ENCODE measurements at regions not wholly inside any gene's neighbourhood (a gene's known extent, or its start where the extent isn't known, plus 50 kb on each side); places are given as distances from the start of the nearest gene placed in this dataset.

DNA sequence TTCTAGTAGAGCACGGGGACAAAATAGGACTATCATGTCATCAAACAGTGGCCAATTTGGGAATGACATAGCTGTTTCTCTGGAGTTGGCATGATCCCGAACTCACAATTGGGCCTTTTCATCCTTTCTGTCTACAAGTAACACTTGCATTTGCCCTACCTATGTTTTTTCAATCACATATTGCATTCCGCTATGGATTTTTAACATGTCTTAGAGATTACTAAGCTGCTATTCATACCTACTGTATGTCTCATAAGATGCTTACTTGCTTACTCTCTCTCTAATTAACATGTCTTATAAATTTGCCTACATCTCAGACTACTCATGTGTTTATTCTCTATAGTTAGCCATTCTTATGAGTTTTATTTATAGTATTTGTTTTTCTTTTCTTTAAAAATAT, 341.2 kb upstream of the CTNND2 start:
- ChIA-PET CTCF (no interaction called here), POLR2A (no interaction called here)
- Mint-ChIP-seq H3K36me3 (no peaks in the 10 kb centered on the region), H3K4me3 (no peak overlapping the region), H3K9me3 (no peaks in the 10 kb centered on the region), H3K27ac (no peak overlapping the region), H3K27me3 (ENCODE audit: low read depth) (peaks cover 56% of the 10 kb centered on the region), H3K4me1 (peaks cover 10% of the 10 kb centered on the region)
- no peak for DNase-seq (ENCODE audit: low spot score)
- no peak for ATAC-seq
- TF ChIP-seq ATF1 (CRISPR knock-in tag; IDR thresholded peaks at IDR 0.05) (no peak), TEAD4 (CRISPR knock-in tag; IDR thresholded peaks at IDR 0.05) (no peak), ESRRA (CRISPR knock-in tag; IDR thresholded peaks at IDR 0.05; ENCODE audit: borderline replicate concordance) (no peak), FOXJ3 (CRISPR knock-in tag; IDR thresholded peaks at IDR 0.05; ENCODE audit: borderline replicate concordance) (no peak), E2F4 (CRISPR knock-in tag; IDR thresholded peaks at IDR 0.05; ENCODE audit: borderline replicate concordance, low read depth) (no peak), RORB (CRISPR knock-in tag; IDR thresholded peaks at IDR 0.05) (no peak), IRF2 (CRISPR knock-in tag; IDR thresholded peaks at IDR 0.05; ENCODE audit: borderline replicate concordance, low read depth) (no peak), JAZF1 (CRISPR knock-in tag; IDR thresholded peaks at IDR 0.05) (no peak), JUN (CRISPR knock-in tag; IDR thresholded peaks at IDR 0.05) (no peak), TEAD1 (CRISPR knock-in tag; IDR thresholded peaks at IDR 0.05) (no peak), GRHL2 (CRISPR knock-in tag; IDR thresholded peaks at IDR 0.05; ENCODE audit: insufficient replicate concordance, severe bottlenecking) (no peak), SP1 (CRISPR knock-in tag; conservative IDR thresholded peaks at IDR 0.05) (no peak)
- TF ChIP-seq, protein P1, sequence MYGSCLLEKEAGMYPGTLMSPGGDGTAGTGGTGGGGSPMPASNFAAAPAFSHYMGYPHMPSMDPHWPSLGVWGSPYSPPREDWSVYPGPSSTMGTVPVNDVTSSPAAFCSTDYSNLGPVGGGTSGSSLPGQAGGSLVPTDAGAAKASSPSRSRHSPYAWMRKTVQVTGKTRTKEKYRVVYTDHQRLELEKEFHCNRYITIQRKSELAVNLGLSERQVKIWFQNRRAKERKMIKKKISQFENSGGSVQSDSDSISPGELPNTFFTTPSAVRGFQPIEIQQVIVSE (CRISPR knock-in tag; IDR thresholded peaks at IDR 0.05; ENCODE audit: borderline replicate concordance), result no peak
- TF ChIP-seq, protein P2, sequence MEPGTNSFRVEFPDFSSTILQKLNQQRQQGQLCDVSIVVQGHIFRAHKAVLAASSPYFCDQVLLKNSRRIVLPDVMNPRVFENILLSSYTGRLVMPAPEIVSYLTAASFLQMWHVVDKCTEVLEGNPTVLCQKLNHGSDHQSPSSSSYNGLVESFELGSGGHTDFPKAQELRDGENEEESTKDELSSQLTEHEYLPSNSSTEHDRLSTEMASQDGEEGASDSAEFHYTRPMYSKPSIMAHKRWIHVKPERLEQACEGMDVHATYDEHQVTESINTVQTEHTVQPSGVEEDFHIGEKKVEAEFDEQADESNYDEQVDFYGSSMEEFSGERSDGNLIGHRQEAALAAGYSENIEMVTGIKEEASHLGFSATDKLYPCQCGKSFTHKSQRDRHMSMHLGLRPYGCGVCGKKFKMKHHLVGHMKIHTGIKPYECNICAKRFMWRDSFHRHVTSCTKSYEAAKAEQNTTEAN (CRISPR knock-in tag; IDR thresholded peaks at IDR 0.05), result no peak
- TF ChIP-seq, protein P3, sequence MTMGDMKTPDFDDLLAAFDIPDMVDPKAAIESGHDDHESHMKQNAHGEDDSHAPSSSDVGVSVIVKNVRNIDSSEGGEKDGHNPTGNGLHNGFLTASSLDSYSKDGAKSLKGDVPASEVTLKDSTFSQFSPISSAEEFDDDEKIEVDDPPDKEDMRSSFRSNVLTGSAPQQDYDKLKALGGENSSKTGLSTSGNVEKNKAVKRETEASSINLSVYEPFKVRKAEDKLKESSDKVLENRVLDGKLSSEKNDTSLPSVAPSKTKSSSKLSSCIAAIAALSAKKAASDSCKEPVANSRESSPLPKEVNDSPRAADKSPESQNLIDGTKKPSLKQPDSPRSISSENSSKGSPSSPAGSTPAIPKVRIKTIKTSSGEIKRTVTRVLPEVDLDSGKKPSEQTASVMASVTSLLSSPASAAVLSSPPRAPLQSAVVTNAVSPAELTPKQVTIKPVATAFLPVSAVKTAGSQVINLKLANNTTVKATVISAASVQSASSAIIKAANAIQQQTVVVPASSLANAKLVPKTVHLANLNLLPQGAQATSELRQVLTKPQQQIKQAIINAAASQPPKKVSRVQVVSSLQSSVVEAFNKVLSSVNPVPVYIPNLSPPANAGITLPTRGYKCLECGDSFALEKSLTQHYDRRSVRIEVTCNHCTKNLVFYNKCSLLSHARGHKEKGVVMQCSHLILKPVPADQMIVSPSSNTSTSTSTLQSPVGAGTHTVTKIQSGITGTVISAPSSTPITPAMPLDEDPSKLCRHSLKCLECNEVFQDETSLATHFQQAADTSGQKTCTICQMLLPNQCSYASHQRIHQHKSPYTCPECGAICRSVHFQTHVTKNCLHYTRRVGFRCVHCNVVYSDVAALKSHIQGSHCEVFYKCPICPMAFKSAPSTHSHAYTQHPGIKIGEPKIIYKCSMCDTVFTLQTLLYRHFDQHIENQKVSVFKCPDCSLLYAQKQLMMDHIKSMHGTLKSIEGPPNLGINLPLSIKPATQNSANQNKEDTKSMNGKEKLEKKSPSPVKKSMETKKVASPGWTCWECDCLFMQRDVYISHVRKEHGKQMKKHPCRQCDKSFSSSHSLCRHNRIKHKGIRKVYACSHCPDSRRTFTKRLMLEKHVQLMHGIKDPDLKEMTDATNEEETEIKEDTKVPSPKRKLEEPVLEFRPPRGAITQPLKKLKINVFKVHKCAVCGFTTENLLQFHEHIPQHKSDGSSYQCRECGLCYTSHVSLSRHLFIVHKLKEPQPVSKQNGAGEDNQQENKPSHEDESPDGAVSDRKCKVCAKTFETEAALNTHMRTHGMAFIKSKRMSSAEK (CRISPR knock-in tag; IDR thresholded peaks at IDR 0.05; ENCODE audit: borderline replicate concordance), result no peak
- TF ChIP-seq, protein P4, sequence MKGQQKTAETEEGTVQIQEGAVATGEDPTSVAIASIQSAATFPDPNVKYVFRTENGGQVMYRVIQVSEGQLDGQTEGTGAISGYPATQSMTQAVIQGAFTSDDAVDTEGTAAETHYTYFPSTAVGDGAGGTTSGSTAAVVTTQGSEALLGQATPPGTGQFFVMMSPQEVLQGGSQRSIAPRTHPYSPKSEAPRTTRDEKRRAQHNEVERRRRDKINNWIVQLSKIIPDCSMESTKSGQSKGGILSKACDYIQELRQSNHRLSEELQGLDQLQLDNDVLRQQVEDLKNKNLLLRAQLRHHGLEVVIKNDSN (CRISPR knock-in tag; IDR thresholded peaks at IDR 0.05), result no peak
- TF ChIP-seq, protein P5, sequence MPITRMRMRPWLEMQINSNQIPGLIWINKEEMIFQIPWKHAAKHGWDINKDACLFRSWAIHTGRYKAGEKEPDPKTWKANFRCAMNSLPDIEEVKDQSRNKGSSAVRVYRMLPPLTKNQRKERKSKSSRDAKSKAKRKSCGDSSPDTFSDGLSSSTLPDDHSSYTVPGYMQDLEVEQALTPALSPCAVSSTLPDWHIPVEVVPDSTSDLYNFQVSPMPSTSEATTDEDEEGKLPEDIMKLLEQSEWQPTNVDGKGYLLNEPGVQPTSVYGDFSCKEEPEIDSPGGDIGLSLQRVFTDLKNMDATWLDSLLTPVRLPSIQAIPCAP (CRISPR knock-in tag; IDR thresholded peaks at IDR 0.05), result no peak
- TF ChIP-seq, protein P6, sequence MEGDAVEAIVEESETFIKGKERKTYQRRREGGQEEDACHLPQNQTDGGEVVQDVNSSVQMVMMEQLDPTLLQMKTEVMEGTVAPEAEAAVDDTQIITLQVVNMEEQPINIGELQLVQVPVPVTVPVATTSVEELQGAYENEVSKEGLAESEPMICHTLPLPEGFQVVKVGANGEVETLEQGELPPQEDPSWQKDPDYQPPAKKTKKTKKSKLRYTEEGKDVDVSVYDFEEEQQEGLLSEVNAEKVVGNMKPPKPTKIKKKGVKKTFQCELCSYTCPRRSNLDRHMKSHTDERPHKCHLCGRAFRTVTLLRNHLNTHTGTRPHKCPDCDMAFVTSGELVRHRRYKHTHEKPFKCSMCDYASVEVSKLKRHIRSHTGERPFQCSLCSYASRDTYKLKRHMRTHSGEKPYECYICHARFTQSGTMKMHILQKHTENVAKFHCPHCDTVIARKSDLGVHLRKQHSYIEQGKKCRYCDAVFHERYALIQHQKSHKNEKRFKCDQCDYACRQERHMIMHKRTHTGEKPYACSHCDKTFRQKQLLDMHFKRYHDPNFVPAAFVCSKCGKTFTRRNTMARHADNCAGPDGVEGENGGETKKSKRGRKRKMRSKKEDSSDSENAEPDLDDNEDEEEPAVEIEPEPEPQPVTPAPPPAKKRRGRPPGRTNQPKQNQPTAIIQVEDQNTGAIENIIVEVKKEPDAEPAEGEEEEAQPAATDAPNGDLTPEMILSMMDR (IDR thresholded peaks at IDR 0.05), result no peak

Data from WTC11 (cell line).